Osteocyte (in vitro differentiated cells): ENCODE measurements at regions not wholly inside any gene's neighbourhood (a gene's known extent, or its start where the extent isn't known, plus 50 kb on each side); places are given as distances from the start of the nearest gene placed in this dataset.

Experiments
- DNase-seq: peaks from one replicate; pipeline ENCODE4 v3.0.0; 2021; ENCODE audit warnings: mixed read lengths; ENCODE audit not compliant: unreplicated experiment; ENCODE audit errors: extremely low spot score
- H3K27ac Mint-ChIP-seq: one replicate; pipeline ENCODE4 v1.8.0; 2021; ENCODE audit warnings: mild to moderate bottlenecking, mixed read lengths; ENCODE audit not compliant: unreplicated experiment
- H3K27me3 Mint-ChIP-seq: one replicate; pipeline ENCODE4 v1.8.0; 2021; ENCODE audit warnings: mixed read lengths; ENCODE audit not compliant: unreplicated experiment
- H3K36me3 Mint-ChIP-seq: one replicate; pipeline ENCODE4 v1.8.0; 2021; ENCODE audit warnings: mixed read lengths; ENCODE audit not compliant: unreplicated experiment
- H3K4me1 Mint-ChIP-seq: one replicate; pipeline ENCODE4 v1.8.0; 2021; ENCODE audit warnings: mixed read lengths; ENCODE audit not compliant: unreplicated experiment
- H3K4me3 Mint-ChIP-seq: one replicate; pipeline ENCODE4 v1.8.0; 2021; ENCODE audit warnings: mild to moderate bottlenecking, moderate library complexity, mixed read lengths; ENCODE audit not compliant: unreplicated experiment
- H3K9me3 Mint-ChIP-seq: one replicate; pipeline ENCODE4 v1.8.0; 2021; ENCODE audit warnings: mixed read lengths; ENCODE audit not compliant: unreplicated experiment
- TF ChIP-seq, protein P1 (sequence below): fragments of 200-600 bp; sonication (generic); IDR thresholded peaks from 2 replicates; pipeline ENCODE4 v1.5.0; 2021; ENCODE audit warnings: antibody characterized with exemption, mild to moderate bottlenecking, moderate library complexity

GRCh38 chr4:30172416-30172815, 547.8 kb upstream of the PCDH7 start:
- Mint-ChIP-seq H3K27ac (no peak overlapping the region), H3K4me1 (no peaks in the 10 kb centered on the region), H3K9me3 (no peaks in the 10 kb centered on the region), H3K4me3 (no peak overlapping the region), H3K36me3 (no peaks in the 10 kb centered on the region), H3K27me3 (no peaks in the 10 kb centered on the region)
- DNase-seq, result no peak
- TF ChIP-seq, protein P1, sequence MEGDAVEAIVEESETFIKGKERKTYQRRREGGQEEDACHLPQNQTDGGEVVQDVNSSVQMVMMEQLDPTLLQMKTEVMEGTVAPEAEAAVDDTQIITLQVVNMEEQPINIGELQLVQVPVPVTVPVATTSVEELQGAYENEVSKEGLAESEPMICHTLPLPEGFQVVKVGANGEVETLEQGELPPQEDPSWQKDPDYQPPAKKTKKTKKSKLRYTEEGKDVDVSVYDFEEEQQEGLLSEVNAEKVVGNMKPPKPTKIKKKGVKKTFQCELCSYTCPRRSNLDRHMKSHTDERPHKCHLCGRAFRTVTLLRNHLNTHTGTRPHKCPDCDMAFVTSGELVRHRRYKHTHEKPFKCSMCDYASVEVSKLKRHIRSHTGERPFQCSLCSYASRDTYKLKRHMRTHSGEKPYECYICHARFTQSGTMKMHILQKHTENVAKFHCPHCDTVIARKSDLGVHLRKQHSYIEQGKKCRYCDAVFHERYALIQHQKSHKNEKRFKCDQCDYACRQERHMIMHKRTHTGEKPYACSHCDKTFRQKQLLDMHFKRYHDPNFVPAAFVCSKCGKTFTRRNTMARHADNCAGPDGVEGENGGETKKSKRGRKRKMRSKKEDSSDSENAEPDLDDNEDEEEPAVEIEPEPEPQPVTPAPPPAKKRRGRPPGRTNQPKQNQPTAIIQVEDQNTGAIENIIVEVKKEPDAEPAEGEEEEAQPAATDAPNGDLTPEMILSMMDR, result no peak

- DNase-seq, result no peak
- Mint-ChIP-seq H3K4me3 (no peak overlapping the region), H3K27ac (no peak overlapping the region), H3K27me3 (no peaks in the 10 kb centered on the region), H3K4me1 (peaks cover 5% of the 10 kb centered on the region), H3K9me3 (no peaks in the 10 kb centered on the region), H3K36me3 (no peaks in the 10 kb centered on the region)
- TF ChIP-seq, protein P1, result no peak
Measured at GRCh38 chr4:30181512-30181911, 538.7 kb upstream of the PCDH7 start.

DNA sequence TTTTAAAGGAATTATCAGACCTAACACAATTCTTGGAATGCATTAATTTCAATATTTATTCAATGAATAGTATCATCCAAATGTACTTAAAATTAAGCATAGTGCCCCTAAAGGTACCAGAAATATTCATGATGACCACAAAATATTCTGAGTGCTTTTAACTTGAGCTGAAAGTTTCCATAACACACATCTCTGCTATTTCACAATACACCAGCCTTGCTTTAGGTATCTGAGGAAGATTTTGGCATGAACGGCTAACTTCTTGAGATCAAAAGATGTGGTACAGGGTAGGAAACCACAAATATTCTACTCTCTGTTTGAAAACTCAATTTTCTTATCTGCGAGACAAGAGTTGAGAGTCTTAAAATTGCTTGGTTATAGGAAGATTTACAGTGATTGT, 538.3 kb upstream of the PCDH7 start:
- no peak for DNase-seq
- H3K27ac Mint-ChIP-seq, result no peak overlapping the region
- no peaks in the 10 kb centered on the region for H3K9me3 Mint-ChIP-seq
- TF ChIP-seq, protein P1, result no peak
- peaks cover 5% of the 10 kb centered on the region for H3K4me1 Mint-ChIP-seq
- no peaks in the 10 kb centered on the region for H3K36me3 Mint-ChIP-seq
- H3K4me3 Mint-ChIP-seq, result no peak overlapping the region
- no peaks in the 10 kb centered on the region for H3K27me3 Mint-ChIP-seq

GRCh38 chr4:30182786-30183185, 537.4 kb upstream of the PCDH7 start:
- Mint-ChIP-seq H3K36me3 (no peaks in the 10 kb centered on the region), H3K9me3 (no peaks in the 10 kb centered on the region), H3K27me3 (no peaks in the 10 kb centered on the region), H3K4me1 (peaks cover 5% of the 10 kb centered on the region), H3K4me3 (no peak overlapping the region), H3K27ac (no peak overlapping the region)
- no peak for DNase-seq
- TF ChIP-seq, protein P1, result no peak

DNA sequence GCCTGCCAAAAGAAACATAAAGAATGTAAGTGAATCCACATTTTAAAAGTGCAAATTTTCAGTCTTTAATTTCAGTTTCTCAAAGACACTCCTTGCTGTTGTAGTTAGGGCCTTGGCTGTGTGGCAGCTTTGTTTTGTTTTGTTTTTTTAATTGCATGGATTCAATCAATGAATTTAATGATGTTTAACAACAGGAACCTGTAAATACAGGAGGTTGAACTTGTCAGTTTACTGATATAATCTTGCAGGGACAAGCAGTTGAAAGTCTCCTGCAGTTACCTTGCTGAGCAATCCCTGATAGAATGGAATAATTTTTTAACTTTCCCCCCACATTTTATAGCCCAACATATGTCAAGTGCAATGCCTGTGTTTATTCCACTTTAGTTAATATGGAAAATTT, 528.3 kb upstream of the PCDH7 start:
- Mint-ChIP-seq H3K36me3 (no peaks in the 10 kb centered on the region), H3K4me1 (peaks cover 38% of the 10 kb centered on the region), H3K27ac (no peak overlapping the region), H3K27me3 (no peaks in the 10 kb centered on the region), H3K9me3 (no peaks in the 10 kb centered on the region), H3K4me3 (no peak overlapping the region)
- no peak for DNase-seq
- TF ChIP-seq, protein P1, result no peak
